HEK293 (cell line): ENCODE measurements at regions not wholly inside any gene's neighbourhood (a gene's known extent, or its start where the extent isn't known, plus 50 kb on each side); places are given as distances from the start of the nearest gene placed in this dataset.

ENCODE experiments used
- CTCF ChIA-PET: fragments of 350-600 bp; formaldehyde crosslinking; extraction: SDS; loops from one replicate; lab custom pipeline; 2021; ENCODE audit warnings: antibody characterized with exemption; lab: Yijun Ruan, JAX
- POLR2A ChIA-PET: fragments of 300-600 bp; formaldehyde crosslinking; extraction: SDS; loops from one replicate; lab custom pipeline; 2020; ENCODE audit warnings: antibody characterized with exemption, inconsistent platforms; lab: Yijun Ruan, JAX
- H3K27ac ChIP-seq: fragments of 200-500 bp; sonication (Bioruptor generic); 2 replicates; pipeline ENCODE4 v1.5.1; 2014; ENCODE audit warnings: low read depth, low read length, control low read depth, inconsistent platforms; ENCODE audit errors: extremely low read depth
- H3K36me3 ChIP-seq, 2 experiments: fragments of 200-500 bp in 1 of 2; sonication (Bioruptor generic) in 1 of 2; 1 replicate in 1 of 2; 2 replicates in 1 of 2; pipeline ENCODE4 v1.5.1; 2014 to 2017; ENCODE audit warnings: inconsistent platforms in 2 of 2, low read length in 2 of 2; ENCODE audit not compliant: control insufficient read depth in 2 of 2, insufficient read depth in 1 of 2
- H3K4me1 ChIP-seq: fragments of 200-500 bp; sonication (Bioruptor generic); 2 replicates; pipeline ENCODE4 v1.5.1; 2014; ENCODE audit warnings: mild to moderate bottlenecking, low read length, inconsistent platforms; ENCODE audit not compliant: control insufficient read depth, insufficient read depth
- H3K4me3 ChIP-seq: 2 replicates; pipeline ENCODE4 v1.5.1; 2011; ENCODE audit warnings: low read depth, mild to moderate bottlenecking, control low read depth, low read length, moderate library complexity
- H3K9me3 ChIP-seq: fragments of 200-500 bp; sonication (Bioruptor generic); 2 replicates; pipeline ENCODE4 v1.5.1; 2014; ENCODE audit warnings: low read depth, low read length, inconsistent platforms; ENCODE audit not compliant: control insufficient read depth, insufficient read depth
- HOXD13 ChIP-seq: sonication (generic); formaldehyde crosslinking; IDR thresholded peaks from 2 replicates; pipeline ENCODE4 v1.8.0; 2022; ENCODE audit warnings: missing genetic modification reagents, borderline replicate concordance
- KLF16 ChIP-seq: fragments of 450-650 bp; formaldehyde crosslinking; IDR thresholded peaks from 2 replicates; pipeline ENCODE4 v1.5.1; 2017; ENCODE audit warnings: missing biosample characterization, missing genetic modification characterization
- KLF9 ChIP-seq: fragments of 450-650 bp; formaldehyde crosslinking; IDR thresholded peaks from 2 replicates; pipeline ENCODE4 v1.5.1; 2016; ENCODE audit warnings: missing biosample characterization, missing genetic modification characterization, low read depth
- SP2 ChIP-seq: fragments of 450-650 bp; formaldehyde crosslinking; IDR thresholded peaks from 2 replicates; pipeline ENCODE4 v1.5.1; 2016; ENCODE audit warnings: missing biosample characterization, missing genetic modification characterization
- ZEB2 ChIP-seq: fragments of 450-650 bp; formaldehyde crosslinking; IDR thresholded peaks from 2 replicates; pipeline ENCODE4 v1.5.1; 2016; ENCODE audit warnings: missing biosample characterization, missing genetic modification characterization
- ZIC2 ChIP-seq: fragments of 450-650 bp; formaldehyde crosslinking; IDR thresholded peaks from 2 replicates; pipeline ENCODE4 v1.5.1; 2016; ENCODE audit warnings: missing biosample characterization, missing genetic modification characterization
- ZNF10 ChIP-seq: fragments of 450-650 bp; formaldehyde crosslinking; IDR thresholded peaks from 2 replicates; pipeline ENCODE4 v1.5.1; 2017; ENCODE audit warnings: missing biosample characterization, missing genetic modification characterization
- ZNF112 ChIP-seq: fragments of 450-650 bp; formaldehyde crosslinking; IDR thresholded peaks from 2 replicates; pipeline ENCODE4 v1.5.0; 2017; ENCODE audit warnings: missing biosample characterization, missing genetic modification characterization
- ZNF302 ChIP-seq: fragments of 450-650 bp; formaldehyde crosslinking; IDR thresholded peaks from 2 replicates; pipeline ENCODE4 v1.5.1; 2016; ENCODE audit warnings: missing biosample characterization, missing genetic modification characterization, low read depth
- ZNF341 ChIP-seq: fragments of 450-650 bp; formaldehyde crosslinking; IDR thresholded peaks from 2 replicates; pipeline ENCODE4; 2016; ENCODE audit warnings: low read depth, missing biosample characterization, missing genetic modification characterization
- ZNF391 ChIP-seq: fragments of 450-650 bp; formaldehyde crosslinking; IDR thresholded peaks from 2 replicates; pipeline ENCODE4 v1.5.1; 2016; ENCODE audit warnings: low read depth, missing biosample characterization, missing genetic modification characterization, borderline replicate concordance
- ZNF433 ChIP-seq: fragments of 450-650 bp; formaldehyde crosslinking; IDR thresholded peaks from 2 replicates; pipeline ENCODE4 v1.5.1; 2016; ENCODE audit warnings: missing biosample characterization, missing genetic modification characterization, low read depth
- ZNF514 ChIP-seq: fragments of 450-650 bp; formaldehyde crosslinking; IDR thresholded peaks from 2 replicates; pipeline ENCODE4 v1.5.1; 2016; ENCODE audit warnings: missing biosample characterization, missing genetic modification characterization
- ZNF529 ChIP-seq: fragments of 450-650 bp; formaldehyde crosslinking; IDR thresholded peaks from 2 replicates; pipeline ENCODE4 v1.5.1; 2017; ENCODE audit warnings: missing genetic modification characterization, missing biosample characterization; ENCODE audit not compliant: insufficient replicate concordance
- ZNF530 ChIP-seq: fragments of 450-650 bp; formaldehyde crosslinking; IDR thresholded peaks from 2 replicates; pipeline ENCODE4 v1.5.1; 2016; ENCODE audit warnings: low read depth, missing biosample characterization, missing genetic modification characterization
- ZNF621 ChIP-seq: fragments of 450-650 bp; formaldehyde crosslinking; IDR thresholded peaks from 2 replicates; pipeline ENCODE4 v1.5.1; 2017; ENCODE audit warnings: missing biosample characterization, missing genetic modification characterization
- ZNF658 ChIP-seq: fragments of 450-650 bp; formaldehyde crosslinking; IDR thresholded peaks from 2 replicates; pipeline ENCODE4; 2016; ENCODE audit warnings: missing biosample characterization, missing genetic modification characterization
- ZNF660 ChIP-seq: fragments of 450-650 bp; IDR thresholded peaks from 2 replicates; pipeline ENCODE4 v1.5.1; 2018; ENCODE audit warnings: missing biosample characterization, mild to moderate bottlenecking, missing genetic modification characterization
- ZNF777 ChIP-seq: fragments of 450-650 bp; formaldehyde crosslinking; IDR thresholded peaks from 2 replicates; pipeline ENCODE4 v1.5.1; 2017; ENCODE audit warnings: missing biosample characterization, missing genetic modification characterization, borderline replicate concordance
- ZNF791 ChIP-seq: fragments of 450-650 bp; formaldehyde crosslinking; IDR thresholded peaks from 2 replicates; pipeline ENCODE4 v1.5.1; 2016; ENCODE audit warnings: missing biosample characterization, missing genetic modification characterization
- ZSCAN5A ChIP-seq: fragments of 450-650 bp; formaldehyde crosslinking; IDR thresholded peaks from 2 replicates; pipeline ENCODE4 v1.5.1; 2016; ENCODE audit warnings: missing biosample characterization, missing genetic modification characterization
- ZXDB ChIP-seq: fragments of 450-650 bp; formaldehyde crosslinking; IDR thresholded peaks from 2 replicates; pipeline ENCODE4 v1.5.1; 2016; ENCODE audit warnings: missing biosample characterization, missing genetic modification characterization
- TF ChIP-seq, protein P1 (sequence below): fragments of 450-650 bp; formaldehyde crosslinking; IDR thresholded peaks from 2 replicates; pipeline ENCODE4 v1.5.1; 2016; ENCODE audit warnings: missing biosample characterization, missing genetic modification characterization, borderline replicate concordance
- TF ChIP-seq, protein P2 (sequence below): fragments of 450-650 bp; formaldehyde crosslinking; IDR thresholded peaks from 2 replicates; pipeline ENCODE4 v1.5.1; 2016; ENCODE audit warnings: missing biosample characterization, missing genetic modification characterization
- TF ChIP-seq, protein P3 (sequence below): fragments of 450-650 bp; formaldehyde crosslinking; IDR thresholded peaks from 2 replicates; pipeline ENCODE4; 2016; ENCODE audit warnings: missing biosample characterization, missing genetic modification characterization
- TF ChIP-seq, protein P4 (sequence below): fragments of 450-650 bp; formaldehyde crosslinking; IDR thresholded peaks from 2 replicates; pipeline ENCODE4 v1.5.1; 2016; ENCODE audit warnings: missing biosample characterization, missing genetic modification characterization

GRCh38 chr1:170318141-170318540 is 172.4 kb downstream of the NTMT2 start:
- no peak overlapping the region for H3K27ac ChIP-seq
- POLR2A ChIA-PET = no interaction called here
- TF ChIP-seq, protein P1, sequence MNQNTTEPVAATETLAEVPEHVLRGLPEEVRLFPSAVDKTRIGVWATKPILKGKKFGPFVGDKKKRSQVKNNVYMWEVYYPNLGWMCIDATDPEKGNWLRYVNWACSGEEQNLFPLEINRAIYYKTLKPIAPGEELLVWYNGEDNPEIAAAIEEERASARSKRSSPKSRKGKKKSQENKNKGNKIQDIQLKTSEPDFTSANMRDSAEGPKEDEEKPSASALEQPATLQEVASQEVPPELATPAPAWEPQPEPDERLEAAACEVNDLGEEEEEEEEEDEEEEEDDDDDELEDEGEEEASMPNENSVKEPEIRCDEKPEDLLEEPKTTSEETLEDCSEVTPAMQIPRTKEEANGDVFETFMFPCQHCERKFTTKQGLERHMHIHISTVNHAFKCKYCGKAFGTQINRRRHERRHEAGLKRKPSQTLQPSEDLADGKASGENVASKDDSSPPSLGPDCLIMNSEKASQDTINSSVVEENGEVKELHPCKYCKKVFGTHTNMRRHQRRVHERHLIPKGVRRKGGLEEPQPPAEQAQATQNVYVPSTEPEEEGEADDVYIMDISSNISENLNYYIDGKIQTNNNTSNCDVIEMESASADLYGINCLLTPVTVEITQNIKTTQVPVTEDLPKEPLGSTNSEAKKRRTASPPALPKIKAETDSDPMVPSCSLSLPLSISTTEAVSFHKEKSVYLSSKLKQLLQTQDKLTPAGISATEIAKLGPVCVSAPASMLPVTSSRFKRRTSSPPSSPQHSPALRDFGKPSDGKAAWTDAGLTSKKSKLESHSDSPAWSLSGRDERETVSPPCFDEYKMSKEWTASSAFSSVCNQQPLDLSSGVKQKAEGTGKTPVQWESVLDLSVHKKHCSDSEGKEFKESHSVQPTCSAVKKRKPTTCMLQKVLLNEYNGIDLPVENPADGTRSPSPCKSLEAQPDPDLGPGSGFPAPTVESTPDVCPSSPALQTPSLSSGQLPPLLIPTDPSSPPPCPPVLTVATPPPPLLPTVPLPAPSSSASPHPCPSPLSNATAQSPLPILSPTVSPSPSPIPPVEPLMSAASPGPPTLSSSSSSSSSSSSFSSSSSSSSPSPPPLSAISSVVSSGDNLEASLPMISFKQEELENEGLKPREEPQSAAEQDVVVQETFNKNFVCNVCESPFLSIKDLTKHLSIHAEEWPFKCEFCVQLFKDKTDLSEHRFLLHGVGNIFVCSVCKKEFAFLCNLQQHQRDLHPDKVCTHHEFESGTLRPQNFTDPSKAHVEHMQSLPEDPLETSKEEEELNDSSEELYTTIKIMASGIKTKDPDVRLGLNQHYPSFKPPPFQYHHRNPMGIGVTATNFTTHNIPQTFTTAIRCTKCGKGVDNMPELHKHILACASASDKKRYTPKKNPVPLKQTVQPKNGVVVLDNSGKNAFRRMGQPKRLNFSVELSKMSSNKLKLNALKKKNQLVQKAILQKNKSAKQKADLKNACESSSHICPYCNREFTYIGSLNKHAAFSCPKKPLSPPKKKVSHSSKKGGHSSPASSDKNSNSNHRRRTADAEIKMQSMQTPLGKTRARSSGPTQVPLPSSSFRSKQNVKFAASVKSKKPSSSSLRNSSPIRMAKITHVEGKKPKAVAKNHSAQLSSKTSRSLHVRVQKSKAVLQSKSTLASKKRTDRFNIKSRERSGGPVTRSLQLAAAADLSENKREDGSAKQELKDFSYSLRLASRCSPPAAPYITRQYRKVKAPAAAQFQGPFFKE = no peak
- TF ChIP-seq ZIC2 (tag by site-specific recombination) (no peak), ZSCAN5A (tag by site-specific recombination) (no peak), SP2 (tag by site-specific recombination) (no peak), ZXDB (tag by site-specific recombination) (no peak), ZNF112 (tag by site-specific recombination) (no peak), ZNF621 (no peak), ZNF341 (tag by site-specific recombination) (no peak), ZNF433 (tag by site-specific recombination) (no peak), ZEB2 (tag by site-specific recombination) (no peak), ZNF529 (tag by site-specific recombination) (no peak), ZNF514 (no peak), ZNF530 (no peak)
- TF ChIP-seq, protein P2, sequence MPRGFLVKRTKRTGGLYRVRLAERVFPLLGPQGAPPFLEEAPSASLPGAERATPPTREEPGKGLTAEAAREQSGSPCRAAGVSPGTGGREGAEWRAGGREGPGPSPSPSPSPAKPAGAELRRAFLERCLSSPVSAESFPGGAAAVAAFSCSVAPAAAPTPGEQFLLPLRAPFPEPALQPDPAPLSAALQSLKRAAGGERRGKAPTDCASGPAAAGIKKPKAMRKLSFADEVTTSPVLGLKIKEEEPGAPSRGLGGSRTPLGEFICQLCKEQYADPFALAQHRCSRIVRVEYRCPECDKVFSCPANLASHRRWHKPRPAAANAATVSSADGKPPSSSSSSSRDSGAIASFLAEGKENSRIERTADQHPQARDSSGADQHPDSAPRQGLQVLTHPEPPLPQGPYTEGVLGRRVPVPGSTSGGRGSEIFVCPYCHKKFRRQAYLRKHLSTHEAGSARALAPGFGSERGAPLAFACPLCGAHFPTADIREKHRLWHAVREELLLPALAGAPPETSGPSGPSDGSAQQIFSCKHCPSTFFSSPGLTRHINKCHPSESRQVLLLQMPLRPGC (tag by site-specific recombination) = no peak
- no peak overlapping the region for H3K4me3 ChIP-seq
- CTCF ChIA-PET = interaction anchor here (1.2 kb wide), 1 partner anchor 11 kb away, joined by 4 read pairs; no protein-coding TSS in a partner anchor
- H3K9me3 ChIP-seq = no peaks in the 10 kb centered on the region
- H3K4me1 ChIP-seq = no peaks in the 10 kb centered on the region
- no peaks in the 10 kb centered on the region for H3K36me3 ChIP-seq

DNA sequence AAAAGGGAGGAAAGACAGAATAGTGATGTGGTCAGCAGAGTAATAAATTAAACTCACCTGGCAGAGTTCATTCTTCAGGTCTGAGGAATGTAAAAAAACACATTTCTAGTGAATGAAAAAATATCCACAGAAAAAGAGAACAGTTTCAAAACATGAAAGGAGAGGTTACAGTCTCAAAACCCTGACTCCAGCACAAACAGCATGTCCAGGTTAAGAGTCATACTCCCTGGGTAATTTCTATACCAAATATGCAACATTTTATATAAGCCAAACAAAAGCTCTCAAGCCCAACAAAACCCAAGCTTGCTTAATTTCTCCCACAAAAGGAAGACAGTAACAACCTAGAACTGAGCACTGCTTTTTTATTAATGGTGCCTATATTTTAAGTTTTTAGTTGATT is 173.0 kb downstream of the NTMT2 start:
- POLR2A ChIA-PET = no interaction called here
- H3K27ac ChIP-seq = no peak overlapping the region
- CTCF ChIA-PET = no interaction called here
- TF ChIP-seq, protein P3, sequence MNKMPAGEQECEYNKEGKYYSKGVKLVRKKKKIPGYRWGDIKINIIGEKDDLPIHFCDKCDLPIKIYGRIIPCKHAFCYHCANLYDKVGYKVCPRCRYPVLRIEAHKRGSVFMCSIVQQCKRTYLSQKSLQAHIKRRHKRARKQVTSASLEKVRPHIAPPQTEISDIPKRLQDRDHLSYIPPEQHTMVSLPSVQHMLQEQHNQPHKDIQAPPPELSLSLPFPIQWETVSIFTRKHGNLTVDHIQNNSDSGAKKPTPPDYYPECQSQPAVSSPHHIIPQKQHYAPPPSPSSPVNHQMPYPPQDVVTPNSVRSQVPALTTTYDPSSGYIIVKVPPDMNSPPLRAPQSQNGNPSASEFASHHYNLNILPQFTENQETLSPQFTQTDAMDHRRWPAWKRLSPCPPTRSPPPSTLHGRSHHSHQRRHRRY (tag by site-specific recombination) = no peak
- TF ChIP-seq ZNF791 (tag by site-specific recombination) (no peak), HOXD13 (CRISPR knock-in tag) (no peak), ZNF660 (no peak), KLF9 (no peak), ZNF777 (tag by site-specific recombination) (no peak), KLF16 (tag by site-specific recombination) (no peak), ZNF10 (tag by site-specific recombination) (no peak), ZNF391 (tag by site-specific recombination) (no peak), ZNF658 (tag by site-specific recombination) (no peak), ZNF302 (tag by site-specific recombination) (no peak)
- TF ChIP-seq, protein P4, sequence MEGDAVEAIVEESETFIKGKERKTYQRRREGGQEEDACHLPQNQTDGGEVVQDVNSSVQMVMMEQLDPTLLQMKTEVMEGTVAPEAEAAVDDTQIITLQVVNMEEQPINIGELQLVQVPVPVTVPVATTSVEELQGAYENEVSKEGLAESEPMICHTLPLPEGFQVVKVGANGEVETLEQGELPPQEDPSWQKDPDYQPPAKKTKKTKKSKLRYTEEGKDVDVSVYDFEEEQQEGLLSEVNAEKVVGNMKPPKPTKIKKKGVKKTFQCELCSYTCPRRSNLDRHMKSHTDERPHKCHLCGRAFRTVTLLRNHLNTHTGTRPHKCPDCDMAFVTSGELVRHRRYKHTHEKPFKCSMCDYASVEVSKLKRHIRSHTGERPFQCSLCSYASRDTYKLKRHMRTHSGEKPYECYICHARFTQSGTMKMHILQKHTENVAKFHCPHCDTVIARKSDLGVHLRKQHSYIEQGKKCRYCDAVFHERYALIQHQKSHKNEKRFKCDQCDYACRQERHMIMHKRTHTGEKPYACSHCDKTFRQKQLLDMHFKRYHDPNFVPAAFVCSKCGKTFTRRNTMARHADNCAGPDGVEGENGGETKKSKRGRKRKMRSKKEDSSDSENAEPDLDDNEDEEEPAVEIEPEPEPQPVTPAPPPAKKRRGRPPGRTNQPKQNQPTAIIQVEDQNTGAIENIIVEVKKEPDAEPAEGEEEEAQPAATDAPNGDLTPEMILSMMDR = no peak

More for the DNA sequence above, 173.0 kb downstream of the NTMT2 start:
- Histone ChIP-seq H3K4me1 (no peaks in the 10 kb centered on the region), H3K9me3 (no peaks in the 10 kb centered on the region; the same call in 1 of the 2 replicates), H3K4me3 (no peak overlapping the region), H3K36me3 (no peaks in the 10 kb centered on the region)
